ENCODE measurements at regions not wholly inside any gene's neighbourhood (a gene's known extent, or its start where the extent isn't known, plus 50 kb on each side); places are given as distances from the start of the nearest gene placed in this dataset.

DNA sequence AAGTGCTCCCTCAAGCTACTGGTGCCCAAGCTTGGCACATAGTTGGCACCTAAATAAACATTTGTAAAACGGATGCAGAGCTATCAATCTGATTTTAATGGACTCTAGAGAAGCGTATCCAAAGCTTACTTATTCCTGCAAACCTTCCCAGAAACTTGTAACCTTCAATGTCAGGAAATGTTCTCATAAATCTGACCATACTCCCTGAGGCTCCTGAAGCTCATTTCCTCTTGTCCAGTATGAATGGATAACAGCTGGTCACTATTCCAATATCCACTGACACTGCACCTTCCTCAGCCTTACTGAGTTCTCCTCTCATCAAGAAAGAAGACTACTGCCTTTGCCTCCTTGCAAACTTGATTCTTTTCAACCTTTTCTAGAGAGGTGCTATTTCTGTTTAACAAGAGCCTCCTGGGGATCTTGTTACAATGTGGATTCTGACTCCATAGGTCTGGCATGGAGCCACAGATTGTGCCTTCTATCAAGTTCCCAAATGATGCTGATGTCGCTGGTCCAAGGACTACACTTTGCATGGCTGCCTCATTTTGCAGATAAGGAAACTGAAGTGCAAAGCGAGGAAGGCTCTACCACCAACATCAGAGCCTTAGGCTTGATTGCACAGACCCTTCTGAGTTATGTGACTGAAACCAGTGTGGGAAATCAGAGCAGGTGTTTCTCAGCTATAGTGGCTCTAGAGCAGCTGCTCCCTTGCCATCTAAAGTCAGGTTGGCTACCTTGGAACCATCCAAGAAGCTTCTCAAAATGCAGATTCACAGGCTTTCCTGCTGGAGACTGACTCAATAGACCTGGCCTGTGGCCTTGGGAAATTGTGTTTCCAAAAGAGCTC lies 377.8 kb downstream of the SOX9 start:
- TF ChIP-seq REST (IDR thresholded peaks at IDR 0.05; ENCODE audit: insufficient read depth in 1 of 2, low read depth in 2 of 2, low read length in 2 of 2) (no peak), SIN3A (IDR thresholded peaks at IDR 0.05; ENCODE audit: borderline replicate concordance, insufficient read depth, low read length) (no peak)

All from PFSK-1 (cell line).